ENCODE measurements at regions not wholly inside any gene's neighbourhood (a gene's known extent, or its start where the extent isn't known, plus 50 kb on each side); places are given as distances from the start of the nearest gene placed in this dataset.

- no peak for TF ChIP-seq CTCF (IDR thresholded peaks at IDR 0.05 in 2 of 3, conservative IDR thresholded peaks at IDR 0.05 in 1 of 3; ENCODE audit: control insufficient read depth in 2 of 3, extremely low read depth in 1 of 3, insufficient read depth in 1 of 3, low read depth in 3 of 3, low read length in 3 of 3)
- no peak for TF ChIP-seq EP300 (IDR thresholded peaks at IDR 0.05; ENCODE audit: borderline replicate concordance in 1 of 2, control insufficient read depth in 1 of 2, low read depth in 2 of 2, low read length in 2 of 2)
- no peak for TF ChIP-seq LARP7 (IDR thresholded peaks at IDR 0.05)
- no peak for TF ChIP-seq FOS (IDR thresholded peaks at IDR 0.05; ENCODE audit: borderline replicate concordance, extremely low read depth, insufficient read length)
- no peak for TF ChIP-seq E2F4 (IDR thresholded peaks at IDR 0.05; ENCODE audit: low read depth, low read length)
- TF ChIP-seq MXI1 (IDR thresholded peaks at IDR 0.05; ENCODE audit: low read depth, low read length), result no peak
- TF ChIP-seq EZH2 (IDR thresholded peaks at IDR 0.05; ENCODE audit: borderline replicate concordance, control insufficient read depth, low read depth, low read length), result no peak
These were observed 149.1 kb downstream of the MAGEB17 start for GRCh38 chrX:16316331-16316730.

All from GM12878 (cell line).